NCI-H2029 treated with DMSO at 0.1 percent for 48 hours (cell line): ENCODE measurements at regions not wholly inside any gene's neighbourhood (a gene's known extent, or its start where the extent isn't known, plus 50 kb on each side); places are given as distances from the start of the nearest gene placed in this dataset.
A peak's percentile ranks its signal among the peaks of the same experiment; 100 is the strongest.

ENCODE experiments used
- DNase-seq: peaks from one replicate; lab custom pipeline; 2025; lab: John Stamatoyannopoulos, UW

GRCh38 chr18:41753826-41754225, 201.2 kb upstream of the PIK3C3 start:
- no peak for DNase-seq

GRCh38 chr18:41752826-41753225, 202.2 kb upstream of the PIK3C3 start:
- no peak for DNase-seq

GRCh38 chr18:41751652-41752051, 203.4 kb upstream of the PIK3C3 start:
- no peak for DNase-seq

GRCh38 chr18:41751161-41751560, 203.9 kb upstream of the PIK3C3 start:
- no peak for DNase-seq

GRCh38 chr18:41747723-41748242, 207.3 kb upstream of the PIK3C3 start:
- no peak for DNase-seq

- DNase-seq: peak; percentile 63
These were observed 209.6 kb upstream of the PIK3C3 start for GRCh38 chr18:41745166-41746049.

- no peak for DNase-seq
These were observed 210.5 kb upstream of the PIK3C3 start for GRCh38 chr18:41744421-41745030.

GRCh38 chr18:41737218-41737617, 217.8 kb upstream of the PIK3C3 start:
- DNase-seq: no peak

GRCh38 chr18:41734917-41735316, 220.1 kb upstream of the PIK3C3 start:
- DNase-seq: no peak

- no peak for DNase-seq
These were observed 222.7 kb upstream of the PIK3C3 start for GRCh38 chr18:41732356-41732755.

- no peak for DNase-seq
These were observed 223.2 kb upstream of the PIK3C3 start for GRCh38 chr18:41731884-41732283.

GRCh38 chr18:41724195-41724594, 230.8 kb upstream of the PIK3C3 start:
- DNase-seq: no peak

GRCh38 chr18:41721103-41721790, 233.8 kb upstream of the PIK3C3 start:
- DNase-seq: no peak

- no peak for DNase-seq
These were observed 234.8 kb upstream of the PIK3C3 start for GRCh38 chr18:41720226-41720625.

GRCh38 chr18:41719808-41720207, 235.2 kb upstream of the PIK3C3 start:
- no peak for DNase-seq

- no peak for DNase-seq
These were observed 240.2 kb upstream of the PIK3C3 start for GRCh38 chr18:41714872-41715271.

- DNase-seq: no peak
These were observed 240.8 kb upstream of the PIK3C3 start for GRCh38 chr18:41713969-41714825.

- DNase-seq: no peak
These were observed 248.7 kb upstream of the PIK3C3 start for GRCh38 chr18:41706301-41706700.

- DNase-seq: no peak
These were observed 251.1 kb upstream of the PIK3C3 start for GRCh38 chr18:41703744-41704530.

- DNase-seq: no peak
These were observed 254.6 kb upstream of the PIK3C3 start for GRCh38 chr18:41700416-41700815.

GRCh38 chr18:41695441-41695840, 259.6 kb upstream of the PIK3C3 start:
- no peak for DNase-seq
